ENCODE measurements at regions not wholly inside any gene's neighbourhood (a gene's known extent, or its start where the extent isn't known, plus 50 kb on each side); places are given as distances from the start of the nearest gene placed in this dataset.

DNA sequence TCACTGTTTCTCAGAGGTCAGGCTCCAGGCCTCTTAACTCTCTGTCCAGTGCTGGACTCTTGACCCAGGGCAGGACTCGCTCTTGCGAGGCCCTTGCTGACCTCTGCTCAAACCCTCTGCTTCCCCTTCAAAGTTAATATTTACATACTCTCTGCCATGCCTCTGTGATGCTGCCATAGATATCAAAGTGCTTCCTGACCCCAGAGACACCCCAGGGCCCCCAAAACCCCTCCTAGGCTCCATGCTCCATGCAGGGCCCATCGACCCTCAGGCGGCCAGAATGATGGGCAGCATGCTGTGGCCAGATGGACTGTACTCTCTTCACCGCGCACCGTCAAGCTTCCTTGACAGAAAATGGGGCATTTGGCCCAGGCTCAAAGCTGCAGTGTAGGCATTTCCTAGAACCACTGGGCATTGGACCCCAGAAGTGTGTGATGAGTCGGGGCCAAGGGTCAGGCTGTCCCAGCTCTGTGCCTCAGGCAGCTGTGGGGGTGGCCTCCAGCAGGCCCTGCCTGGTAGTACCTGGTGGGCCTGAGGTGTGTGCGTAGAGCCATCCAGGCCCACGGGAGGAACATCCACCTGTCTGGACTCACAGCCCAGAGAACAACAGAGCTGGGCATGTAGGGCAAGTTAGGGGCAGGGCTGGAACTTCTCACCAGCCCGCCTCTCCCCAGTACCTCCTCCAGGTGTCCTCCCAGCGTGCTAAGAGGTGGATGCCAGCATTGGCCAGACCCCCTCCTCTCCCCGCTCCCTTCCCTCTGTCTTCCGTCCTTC, 142.8 kb downstream of the VEGFA start:
- DNase-seq (ENCODE audit: low read depth) = no peak
- TF ChIP-seq, protein P1, sequence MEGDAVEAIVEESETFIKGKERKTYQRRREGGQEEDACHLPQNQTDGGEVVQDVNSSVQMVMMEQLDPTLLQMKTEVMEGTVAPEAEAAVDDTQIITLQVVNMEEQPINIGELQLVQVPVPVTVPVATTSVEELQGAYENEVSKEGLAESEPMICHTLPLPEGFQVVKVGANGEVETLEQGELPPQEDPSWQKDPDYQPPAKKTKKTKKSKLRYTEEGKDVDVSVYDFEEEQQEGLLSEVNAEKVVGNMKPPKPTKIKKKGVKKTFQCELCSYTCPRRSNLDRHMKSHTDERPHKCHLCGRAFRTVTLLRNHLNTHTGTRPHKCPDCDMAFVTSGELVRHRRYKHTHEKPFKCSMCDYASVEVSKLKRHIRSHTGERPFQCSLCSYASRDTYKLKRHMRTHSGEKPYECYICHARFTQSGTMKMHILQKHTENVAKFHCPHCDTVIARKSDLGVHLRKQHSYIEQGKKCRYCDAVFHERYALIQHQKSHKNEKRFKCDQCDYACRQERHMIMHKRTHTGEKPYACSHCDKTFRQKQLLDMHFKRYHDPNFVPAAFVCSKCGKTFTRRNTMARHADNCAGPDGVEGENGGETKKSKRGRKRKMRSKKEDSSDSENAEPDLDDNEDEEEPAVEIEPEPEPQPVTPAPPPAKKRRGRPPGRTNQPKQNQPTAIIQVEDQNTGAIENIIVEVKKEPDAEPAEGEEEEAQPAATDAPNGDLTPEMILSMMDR (IDR thresholded peaks at IDR 0.05; ENCODE audit: low read depth, low read length, missing control alignments) = no peak
- H3K4me3 ChIP-seq (ENCODE audit: low read depth, low read length) = no peak overlapping the region

DNA sequence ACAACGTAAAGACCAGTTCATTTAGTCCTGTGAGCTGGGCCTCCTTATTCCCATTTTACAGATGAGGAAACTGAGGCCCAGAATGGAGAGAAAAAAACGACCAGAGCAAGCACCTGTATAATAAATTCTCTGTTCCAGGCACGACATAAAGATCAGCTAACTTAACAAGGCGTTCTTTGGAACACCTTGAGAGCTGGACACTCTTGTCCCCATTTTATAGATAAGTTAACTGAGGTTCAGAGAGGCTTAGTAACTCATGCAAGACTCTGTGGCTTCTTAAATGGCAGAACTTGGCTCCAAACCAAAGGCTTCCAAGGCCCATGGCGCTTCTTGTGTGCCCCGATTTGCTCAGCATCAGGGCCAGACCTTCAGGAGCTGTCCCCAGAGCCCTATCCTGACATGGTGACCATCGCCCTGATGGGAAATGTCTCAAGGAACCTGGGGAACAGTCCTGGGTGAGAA, 142.1 kb downstream of the VEGFA start:
- TF ChIP-seq, protein P1 (IDR thresholded peaks at IDR 0.05; ENCODE audit: low read depth, low read length, missing control alignments) = no peak
- no peak for DNase-seq (ENCODE audit: low read depth)
- no peak overlapping the region for H3K4me3 ChIP-seq (ENCODE audit: low read depth, low read length)

DNA sequence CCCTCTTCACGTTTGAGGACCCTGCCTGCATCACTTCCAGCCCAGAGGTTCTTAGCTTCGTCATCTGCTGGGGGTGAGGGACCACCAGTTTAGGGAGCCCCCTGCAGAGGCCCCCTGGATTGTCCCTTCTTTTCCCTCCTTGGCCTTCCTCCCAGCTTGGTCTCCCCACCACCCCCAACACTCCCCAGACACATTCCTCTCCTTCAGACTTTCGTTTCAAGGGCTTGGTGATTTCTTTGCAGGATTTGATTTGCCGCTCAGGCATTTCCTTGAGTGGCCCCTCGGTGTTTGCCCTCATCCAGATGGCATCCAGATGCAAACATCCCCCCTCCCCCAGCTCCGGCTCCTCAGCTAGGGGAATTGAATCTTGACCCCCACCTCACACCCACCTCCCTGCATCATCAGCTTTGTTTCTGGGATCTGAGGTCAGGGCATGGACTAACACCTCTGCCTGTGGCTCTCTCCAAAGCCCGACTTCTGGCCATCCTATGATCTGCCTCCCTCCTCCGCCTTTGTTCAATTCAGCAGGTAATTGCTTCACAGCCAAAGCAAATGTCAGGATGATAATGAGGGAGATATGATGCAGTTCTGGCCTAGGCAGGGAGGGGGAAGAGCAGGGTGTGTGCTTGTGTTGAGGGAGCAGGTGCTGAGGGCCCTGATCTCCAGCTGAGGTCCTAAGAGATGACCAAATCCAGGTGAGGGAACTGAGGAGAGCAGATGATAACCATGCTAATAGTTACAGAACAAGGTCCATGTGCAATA, 141.5 kb downstream of the VEGFA start:
- H3K4me3 ChIP-seq (ENCODE audit: low read depth, low read length) = no peak overlapping the region
- TF ChIP-seq, protein P1 (IDR thresholded peaks at IDR 0.05; ENCODE audit: low read depth, low read length, missing control alignments) = no peak
- no peak for DNase-seq (ENCODE audit: low read depth)

DNA sequence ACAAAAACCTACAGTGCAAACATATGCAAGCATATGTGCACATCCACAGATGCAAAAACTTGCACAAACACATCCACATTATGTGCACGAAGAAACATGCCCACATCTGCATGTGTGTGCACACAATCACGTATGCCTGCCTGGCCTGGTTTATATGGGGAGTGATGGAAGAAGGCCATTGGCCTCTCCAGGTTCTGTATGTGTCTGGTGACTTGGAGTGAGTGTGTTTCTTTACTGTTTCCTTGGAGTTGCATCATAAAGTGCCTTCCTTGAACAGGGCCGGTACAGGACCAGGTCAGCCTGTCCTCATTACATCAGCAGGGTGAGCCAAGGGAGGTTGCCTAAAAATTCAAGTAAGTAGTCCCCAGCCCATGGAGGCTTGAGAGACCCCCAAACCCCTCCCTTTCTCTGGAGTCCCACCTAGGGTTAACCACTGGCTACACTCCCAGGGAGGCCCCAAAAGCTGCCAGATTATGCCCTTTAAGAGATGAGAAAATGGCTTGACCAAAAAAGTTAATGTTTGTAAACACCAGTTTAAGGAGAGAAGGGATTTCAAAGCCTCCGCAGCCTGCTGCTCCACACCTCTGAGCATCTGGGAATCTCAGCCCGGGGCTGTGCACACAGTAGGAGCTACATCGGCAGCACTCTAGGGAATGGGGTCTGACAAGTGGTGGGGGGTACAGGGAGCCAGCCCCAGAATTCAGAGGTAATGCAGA, 140.8 kb downstream of the VEGFA start:
- no peak for DNase-seq (ENCODE audit: low read depth)
- no peak overlapping the region for H3K4me3 ChIP-seq (ENCODE audit: low read depth, low read length)

DNA sequence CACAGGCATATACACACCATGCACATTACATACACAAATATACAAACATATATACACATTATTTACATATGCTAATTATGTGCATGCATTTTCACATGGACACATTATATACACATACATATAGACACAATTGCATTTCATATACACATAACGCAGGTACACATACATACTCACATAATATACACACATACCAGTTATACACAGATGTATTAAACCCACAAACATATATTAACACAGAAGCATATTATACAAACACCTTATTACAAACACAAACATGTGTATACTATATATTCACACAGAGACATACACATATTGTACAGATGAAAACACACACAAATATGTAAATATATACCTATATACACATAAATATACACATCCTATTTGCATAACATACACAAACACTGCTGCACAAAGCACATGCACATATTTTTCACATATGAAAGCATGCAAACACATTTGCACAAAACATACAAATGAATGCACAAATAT, 140.2 kb downstream of the VEGFA start:
- TF ChIP-seq, protein P1 (IDR thresholded peaks at IDR 0.05; ENCODE audit: low read depth, low read length, missing control alignments) = no peak
- no peak for DNase-seq (ENCODE audit: low read depth)
- H3K4me3 ChIP-seq (ENCODE audit: low read depth, low read length) = no peak overlapping the region

More for the DNA sequence above, 140.8 kb downstream of the VEGFA start:
- TF ChIP-seq, protein P1 (IDR thresholded peaks at IDR 0.05; ENCODE audit: low read depth, low read length, missing control alignments) = no peak

DNA sequence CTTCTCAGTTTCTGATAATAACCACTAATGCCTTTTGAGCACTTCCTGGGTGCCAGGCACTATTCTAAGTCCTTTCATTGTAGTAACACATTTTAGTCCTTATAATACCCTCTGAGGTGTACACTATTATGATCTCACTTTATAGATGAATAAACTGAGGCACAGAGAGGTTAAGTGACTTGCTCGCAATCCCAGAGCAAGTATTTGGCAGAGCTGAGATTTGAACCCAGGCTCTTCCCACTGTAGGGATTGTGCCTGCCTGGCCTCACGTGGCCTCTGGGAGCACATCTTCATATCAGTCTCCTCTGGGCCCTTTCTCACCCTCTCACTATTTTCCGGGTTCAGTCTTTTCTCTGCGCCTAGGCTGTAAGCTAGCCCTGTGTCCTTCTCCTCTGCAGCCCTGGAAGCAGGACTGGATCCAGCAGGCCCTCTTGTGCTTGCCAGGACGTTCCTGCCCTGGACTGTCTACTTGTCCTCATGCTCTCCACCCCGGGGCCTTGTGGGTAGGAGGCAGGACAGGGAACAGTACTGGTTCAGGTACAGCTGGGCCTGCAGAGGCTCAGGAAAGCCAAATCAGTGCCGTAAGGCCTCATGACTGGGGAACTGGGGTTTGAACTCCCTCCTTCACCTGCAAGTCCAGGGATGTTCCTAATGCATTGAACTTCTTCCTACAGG, 139.6 kb downstream of the VEGFA start:
- TF ChIP-seq, protein P1 (IDR thresholded peaks at IDR 0.05; ENCODE audit: low read depth, low read length, missing control alignments) = no peak
- H3K4me3 ChIP-seq (ENCODE audit: low read depth, low read length) = no peak overlapping the region
- DNase-seq (ENCODE audit: low read depth) = no peak
